Parathyroid adenoma (tissue), 2 donors: ENCODE measurements at regions not wholly inside any gene's neighbourhood (a gene's known extent, or its start where the extent isn't known, plus 50 kb on each side); places are given as distances from the start of the nearest gene placed in this dataset.

Source experiments
- H2AFZ ChIP-seq: fragments of 300-600 bp; sonication (generic); one replicate; pipeline ENCODE4 v1.7.0; 2017; ENCODE audit warnings: antibody characterized with exemption, mild to moderate bottlenecking
- H3K27ac ChIP-seq: fragments of 300-600 bp; sonication (generic); one replicate; pipeline ENCODE4 v1.7.0; 2017
- H3K27me3 ChIP-seq: fragments of 300-600 bp; sonication (generic); one replicate; pipeline ENCODE4 v1.7.0; 2017; ENCODE audit warnings: low read length; ENCODE audit not compliant: control insufficient read depth, insufficient read depth
- H3K36me3 ChIP-seq: fragments of 300-600 bp; sonication (generic); one replicate; pipeline ENCODE4 v1.7.0; 2017; ENCODE audit warnings: low read length; ENCODE audit not compliant: control insufficient read depth, insufficient read depth
- H3K4me1 ChIP-seq: fragments of 300-600 bp; sonication (generic); one replicate; pipeline ENCODE4 v1.7.0; 2017; ENCODE audit warnings: control low read depth
- H3K4me2 ChIP-seq: fragments of 300-600 bp; sonication (generic); one replicate; pipeline ENCODE4 v1.7.0; 2017; ENCODE audit warnings: low read length
- H3K4me3 ChIP-seq: fragments of 300-600 bp; sonication (generic); one replicate; pipeline ENCODE4 v1.7.0; 2017; ENCODE audit warnings: low read depth, low read length
- H3K79me2 ChIP-seq: fragments of 300-600 bp; sonication (generic); one replicate; pipeline ENCODE4 v1.7.0; 2017; ENCODE audit warnings: control low read depth
- H3K9ac ChIP-seq: fragments of 300-600 bp; sonication (generic); one replicate; pipeline ENCODE4 v1.7.0; 2017; ENCODE audit warnings: mild to moderate bottlenecking
- H3K9me3 ChIP-seq: fragments of 300-600 bp; sonication (generic); one replicate; pipeline ENCODE4 v1.7.0; 2017; ENCODE audit warnings: low read length; ENCODE audit not compliant: control insufficient read depth
- TF ChIP-seq, protein P1 (sequence below): fragments of 300-600 bp; sonication (generic); IDR thresholded peaks from one replicate; pipeline ENCODE4 v1.7.0; 2017; ENCODE audit warnings: antibody characterized with exemption, mild to moderate bottlenecking
- donor health status: primary hyperparathyroidism.

GRCh38 chr21:32889596-32889995, 118.0 kb upstream of the PAXBP1 start:
- Histone ChIP-seq H3K9me3 (no peaks in the 10 kb centered on the region), H3K4me2 (no peak overlapping the region)
- TF ChIP-seq, protein P1, sequence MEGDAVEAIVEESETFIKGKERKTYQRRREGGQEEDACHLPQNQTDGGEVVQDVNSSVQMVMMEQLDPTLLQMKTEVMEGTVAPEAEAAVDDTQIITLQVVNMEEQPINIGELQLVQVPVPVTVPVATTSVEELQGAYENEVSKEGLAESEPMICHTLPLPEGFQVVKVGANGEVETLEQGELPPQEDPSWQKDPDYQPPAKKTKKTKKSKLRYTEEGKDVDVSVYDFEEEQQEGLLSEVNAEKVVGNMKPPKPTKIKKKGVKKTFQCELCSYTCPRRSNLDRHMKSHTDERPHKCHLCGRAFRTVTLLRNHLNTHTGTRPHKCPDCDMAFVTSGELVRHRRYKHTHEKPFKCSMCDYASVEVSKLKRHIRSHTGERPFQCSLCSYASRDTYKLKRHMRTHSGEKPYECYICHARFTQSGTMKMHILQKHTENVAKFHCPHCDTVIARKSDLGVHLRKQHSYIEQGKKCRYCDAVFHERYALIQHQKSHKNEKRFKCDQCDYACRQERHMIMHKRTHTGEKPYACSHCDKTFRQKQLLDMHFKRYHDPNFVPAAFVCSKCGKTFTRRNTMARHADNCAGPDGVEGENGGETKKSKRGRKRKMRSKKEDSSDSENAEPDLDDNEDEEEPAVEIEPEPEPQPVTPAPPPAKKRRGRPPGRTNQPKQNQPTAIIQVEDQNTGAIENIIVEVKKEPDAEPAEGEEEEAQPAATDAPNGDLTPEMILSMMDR, result no peak

DNA sequence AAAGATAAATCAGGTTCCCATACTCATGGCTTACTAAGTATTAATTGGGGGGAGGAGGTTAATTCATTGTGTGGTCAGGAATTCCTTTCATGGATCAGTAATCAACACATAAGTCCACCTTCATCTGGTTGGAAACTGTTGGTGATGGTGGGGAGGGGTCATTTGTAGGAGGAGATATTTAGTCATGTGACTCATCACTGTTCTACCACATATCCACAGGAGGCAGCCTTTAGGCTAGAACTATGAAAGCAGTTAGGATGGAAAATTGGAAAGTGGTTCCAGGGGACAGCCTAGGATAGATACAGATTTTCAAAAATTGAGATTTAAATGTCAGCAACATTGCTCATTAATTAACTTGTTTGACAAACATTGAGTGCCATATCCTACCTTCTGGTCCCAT, 122.8 kb upstream of the PAXBP1 start:
- no peak overlapping the region for H3K27ac ChIP-seq
- no peak overlapping the region for H3K9ac ChIP-seq
- no peak overlapping the region for H3K4me3 ChIP-seq
- H2AFZ ChIP-seq, result no peak overlapping the region
- H3K36me3 ChIP-seq, result no peaks in the 10 kb centered on the region
- no peaks in the 10 kb centered on the region for H3K79me2 ChIP-seq
- no peaks in the 10 kb centered on the region for H3K9me3 ChIP-seq
- TF ChIP-seq, protein P1, result no peak
- no peak overlapping the region for H3K4me2 ChIP-seq
- H3K27me3 ChIP-seq, result no peaks in the 10 kb centered on the region
- H3K4me1 ChIP-seq, result no peaks in the 10 kb centered on the region

More at GRCh38 chr21:32889596-32889995, 118.0 kb upstream of the PAXBP1 start:
- Histone ChIP-seq H3K27me3 (no peaks in the 10 kb centered on the region), H3K9ac (no peak overlapping the region), H3K4me1 (no peaks in the 10 kb centered on the region), H3K36me3 (no peaks in the 10 kb centered on the region), H3K79me2 (no peaks in the 10 kb centered on the region), H3K27ac (no peak overlapping the region), H3K4me3 (no peak overlapping the region), H2AFZ (no peak overlapping the region)

- no peak overlapping the region for H2AFZ ChIP-seq
- TF ChIP-seq, protein P1, result no peak
- H3K4me1 ChIP-seq, result no peaks in the 10 kb centered on the region
- H3K4me3 ChIP-seq, result no peak overlapping the region
- no peaks in the 10 kb centered on the region for H3K9me3 ChIP-seq
- no peaks in the 10 kb centered on the region for H3K36me3 ChIP-seq
- H3K27ac ChIP-seq, result no peak overlapping the region
- H3K9ac ChIP-seq, result no peak overlapping the region
- H3K4me2 ChIP-seq, result no peak overlapping the region
- H3K79me2 ChIP-seq, result no peaks in the 10 kb centered on the region
- no peaks in the 10 kb centered on the region for H3K27me3 ChIP-seq
These were observed 124.9 kb upstream of the OLIG2 start for GRCh38 chr21:32900814-32901213.

DNA sequence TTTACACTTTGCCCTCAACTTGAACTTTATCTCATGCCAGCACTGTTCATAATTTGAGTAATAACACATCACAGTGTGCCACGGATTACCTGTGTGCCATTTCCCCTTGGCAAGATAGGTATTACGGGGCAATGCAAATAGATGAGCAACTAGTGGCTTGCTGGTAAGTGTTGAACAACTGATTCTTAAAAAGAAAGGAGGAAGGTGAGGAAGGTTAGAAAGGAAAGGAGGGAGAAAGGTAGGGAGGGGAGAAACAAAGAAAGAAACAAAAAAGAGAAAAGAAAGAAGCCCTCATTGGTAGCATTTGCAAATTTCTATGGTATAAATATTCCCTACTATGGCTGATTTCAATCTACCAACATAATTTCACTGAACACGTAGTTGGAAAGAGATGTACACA, 118.2 kb upstream of the OLIG2 start:
- H3K79me2 ChIP-seq, result no peaks in the 10 kb centered on the region
- no peaks in the 10 kb centered on the region for H3K27me3 ChIP-seq
- no peaks in the 10 kb centered on the region for H3K36me3 ChIP-seq
- no peaks in the 10 kb centered on the region for H3K9me3 ChIP-seq
- H3K4me1 ChIP-seq, result no peaks in the 10 kb centered on the region
- H2AFZ ChIP-seq, result no peak overlapping the region
- TF ChIP-seq, protein P1, result no peak
- no peak overlapping the region for H3K4me3 ChIP-seq
- H3K4me2 ChIP-seq, result no peak overlapping the region
- H3K9ac ChIP-seq, result no peak overlapping the region
- no peak overlapping the region for H3K27ac ChIP-seq

DNA sequence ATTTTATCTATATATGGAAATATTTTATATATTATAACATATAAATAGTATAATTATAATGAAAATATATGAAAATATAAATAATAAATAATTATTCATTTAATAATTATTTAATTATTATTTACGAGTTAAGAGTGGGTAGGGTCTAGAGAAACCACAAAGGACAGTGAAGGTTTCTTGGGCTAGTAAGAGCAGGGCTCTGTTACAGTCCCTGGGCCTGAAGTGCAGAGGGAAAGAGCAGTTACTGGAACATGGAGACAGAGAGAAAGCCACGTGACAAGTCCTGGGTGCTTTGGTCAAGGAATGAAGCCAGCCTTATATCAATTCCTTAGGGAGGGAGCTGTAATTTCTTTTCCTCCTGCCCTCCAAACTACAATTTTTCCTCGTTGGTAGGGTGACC, 117.2 kb upstream of the OLIG2 start:
- no peaks in the 10 kb centered on the region for H3K4me1 ChIP-seq
- no peak overlapping the region for H3K9ac ChIP-seq
- H3K4me2 ChIP-seq, result no peak overlapping the region
- H3K79me2 ChIP-seq, result no peaks in the 10 kb centered on the region
- TF ChIP-seq, protein P1, result no peak
- no peaks in the 10 kb centered on the region for H3K36me3 ChIP-seq
- H3K9me3 ChIP-seq, result no peaks in the 10 kb centered on the region
- H2AFZ ChIP-seq, result no peak overlapping the region
- H3K27me3 ChIP-seq, result no peaks in the 10 kb centered on the region
- no peak overlapping the region for H3K4me3 ChIP-seq
- H3K27ac ChIP-seq, result no peak overlapping the region
